ENCODE measurements at regions not wholly inside any gene's neighbourhood (a gene's known extent, or its start where the extent isn't known, plus 50 kb on each side); places are given as distances from the start of the nearest gene placed in this dataset.

GRCh38 chrX:39749135-39749534, 348.6 kb downstream of the BCOR start:
- H3K27ac ChIP-seq: no peak overlapping the region
- H3K36me3 ChIP-seq: no peaks in the 10 kb centered on the region
- no peak for DNase-seq (ENCODE audit: low read depth in 1 of 2, low spot score in 1 of 2)
- no peaks in the 10 kb centered on the region for H3K27me3 ChIP-seq
- H3K9me3 ChIP-seq (ENCODE audit: low read depth): no peaks in the 10 kb centered on the region
- H3K4me1 ChIP-seq (ENCODE audit: low read depth): no peaks in the 10 kb centered on the region
- H3K4me3 ChIP-seq: no peak overlapping the region
- TF ChIP-seq CTCF (IDR thresholded peaks at IDR 0.05; ENCODE audit: low read depth, low read length): no peak

- no peaks in the 10 kb centered on the region for H3K4me1 ChIP-seq (ENCODE audit: low read depth)
- H3K27me3 ChIP-seq: no peaks in the 10 kb centered on the region
- H3K27ac ChIP-seq: no peak overlapping the region
- no peak for TF ChIP-seq CTCF (IDR thresholded peaks at IDR 0.05; ENCODE audit: low read depth, low read length)
- no peak for DNase-seq (ENCODE audit: low read depth in 1 of 2, low spot score in 1 of 2)
- no peaks in the 10 kb centered on the region for H3K36me3 ChIP-seq
- H3K4me3 ChIP-seq: no peak overlapping the region
- no peaks in the 10 kb centered on the region for H3K9me3 ChIP-seq (ENCODE audit: low read depth)
Measured at GRCh38 chrX:39749728-39750127, 348.0 kb downstream of the BCOR start.

GRCh38 chrX:39750256-39750790, 347.4 kb downstream of the BCOR start:
- no peaks in the 10 kb centered on the region for H3K4me1 ChIP-seq (ENCODE audit: low read depth)
- H3K27me3 ChIP-seq: no peaks in the 10 kb centered on the region
- DNase-seq (ENCODE audit: low read depth in 1 of 2, low spot score in 1 of 2): no peak
- no peaks in the 10 kb centered on the region for H3K9me3 ChIP-seq (ENCODE audit: low read depth)
- H3K36me3 ChIP-seq: no peaks in the 10 kb centered on the region
- H3K4me3 ChIP-seq: no peak overlapping the region
- no peak overlapping the region for H3K27ac ChIP-seq
- no peak for TF ChIP-seq CTCF (IDR thresholded peaks at IDR 0.05; ENCODE audit: low read depth, low read length)

- no peak for TF ChIP-seq CTCF (IDR thresholded peaks at IDR 0.05; ENCODE audit: low read depth, low read length)
- no peaks in the 10 kb centered on the region for H3K36me3 ChIP-seq
- no peak for DNase-seq (ENCODE audit: low read depth in 1 of 2, low spot score in 1 of 2)
- no peak overlapping the region for H3K27ac ChIP-seq
- H3K4me1 ChIP-seq (ENCODE audit: low read depth): no peaks in the 10 kb centered on the region
- H3K9me3 ChIP-seq (ENCODE audit: low read depth): no peaks in the 10 kb centered on the region
- no peak overlapping the region for H3K4me3 ChIP-seq
- H3K27me3 ChIP-seq: no peaks in the 10 kb centered on the region
Measured at GRCh38 chrX:39750848-39751247, 346.9 kb downstream of the BCOR start.

- TF ChIP-seq CTCF (IDR thresholded peaks at IDR 0.05; ENCODE audit: low read depth, low read length): no peak
- no peaks in the 10 kb centered on the region for H3K27me3 ChIP-seq
- H3K9me3 ChIP-seq (ENCODE audit: low read depth): no peaks in the 10 kb centered on the region
- H3K27ac ChIP-seq: no peak overlapping the region
- no peaks in the 10 kb centered on the region for H3K36me3 ChIP-seq
- no peaks in the 10 kb centered on the region for H3K4me1 ChIP-seq (ENCODE audit: low read depth)
- H3K4me3 ChIP-seq: no peak overlapping the region
- peak in 1 of 2 donors; percentile 70 for DNase-seq (ENCODE audit: low read depth in 1 of 2, low spot score in 1 of 2)
Measured at GRCh38 chrX:39752815-39753214, 344.9 kb downstream of the BCOR start.
